ENCODE measurements at regions not wholly inside any gene's neighbourhood (a gene's known extent, or its start where the extent isn't known, plus 50 kb on each side); places are given as distances from the start of the nearest gene placed in this dataset.

DNA sequence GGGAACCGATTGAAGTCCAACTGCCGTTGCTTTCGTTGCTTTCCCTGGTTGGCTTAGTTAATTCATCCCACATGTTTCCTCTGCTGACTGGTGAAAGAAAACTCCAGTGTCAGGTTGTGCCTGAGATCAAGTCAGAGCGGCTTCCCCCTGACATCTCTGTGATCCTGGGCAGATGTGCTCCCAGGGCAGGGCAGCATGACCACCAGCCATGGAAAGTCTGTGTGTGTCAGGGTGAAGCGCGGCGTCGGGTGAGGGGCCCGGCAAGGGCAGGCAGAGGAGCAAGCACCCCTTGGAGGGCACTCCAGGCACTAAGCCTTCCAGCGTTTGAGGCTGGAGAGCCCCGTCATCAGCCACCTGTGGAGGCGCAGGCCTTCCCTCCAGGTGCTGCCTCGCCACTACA, 54.5 kb upstream of the IGF1 start:
- Mint-ChIP-seq H3K27ac (no peak overlapping the region), H3K4me3 (no peak overlapping the region), H3K4me1 (ENCODE audit: low read depth) (no peaks in the 10 kb centered on the region), H3K9me3 (no peaks in the 10 kb centered on the region), H3K27me3 (ENCODE audit: low read depth) (peaks cover 9% of the 10 kb centered on the region), H3K36me3 (ENCODE audit: low read depth) (no peaks in the 10 kb centered on the region)

DNA sequence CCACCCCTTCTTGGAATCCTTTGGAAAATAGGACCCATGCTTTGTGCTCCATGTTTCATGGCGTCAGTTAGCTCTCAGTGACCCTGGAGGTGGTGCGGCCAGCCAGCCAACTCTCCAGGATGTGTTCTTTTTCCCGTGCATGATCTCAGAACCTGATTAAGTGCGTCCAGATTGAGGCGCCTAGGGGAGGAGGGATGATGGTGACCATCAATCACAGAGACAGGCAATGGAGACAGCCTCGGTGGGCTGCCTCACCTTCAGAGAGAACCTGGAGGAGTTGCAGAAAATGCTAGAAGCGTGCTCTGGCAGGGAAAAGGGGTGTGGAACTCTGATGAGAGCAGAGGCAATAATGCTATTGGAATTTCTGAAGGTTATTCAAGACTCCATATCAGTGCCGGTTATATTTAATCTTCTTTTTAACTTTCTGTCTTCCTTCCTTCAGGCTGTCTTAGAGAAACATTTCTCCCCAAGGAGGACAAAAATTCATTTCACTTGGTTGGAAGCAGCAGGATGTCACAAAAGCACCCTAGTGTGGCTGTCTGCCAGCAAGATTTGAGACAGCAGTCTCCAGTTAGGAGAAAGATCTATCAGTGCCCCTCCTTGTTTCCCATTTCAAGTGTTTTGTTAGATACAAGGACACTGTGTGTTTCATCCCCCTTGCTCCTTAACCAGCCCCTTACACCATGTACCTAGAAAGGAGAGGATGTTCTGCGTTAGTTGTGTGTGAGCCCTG, 53.3 kb upstream of the IGF1 start:
- Mint-ChIP-seq H3K27me3 (ENCODE audit: low read depth) (no peaks in the 10 kb centered on the region), H3K27ac (no peak overlapping the region), H3K9me3 (no peaks in the 10 kb centered on the region), H3K4me3 (no peak overlapping the region), H3K4me1 (ENCODE audit: low read depth) (no peaks in the 10 kb centered on the region), H3K36me3 (ENCODE audit: low read depth) (no peaks in the 10 kb centered on the region)

Measured in T-helper 1 cell treated with Interleukin-12 subunit alpha and Interleukin-12 subunit beta and Interleukin-4 antibody, amounts not matched to agents 30 μg/mL and 1 μg/mL, for 36 hours (primary cell).